ENCODE measurements at regions not wholly inside any gene's neighbourhood (a gene's known extent, or its start where the extent isn't known, plus 50 kb on each side); places are given as distances from the start of the nearest gene placed in this dataset.
A peak's percentile ranks its signal among the peaks of the same experiment; 100 is the strongest.

GRCh38 chr4:73311428-73311827 lies 52.8 kb upstream of the ANKRD17 start:
- in situ Hi-C loops (cut with MboI; ENCODE audit: low sequenced_read_pairs) = no loop called here
- DNase-seq (ENCODE audit: low spot score in 2 of 2) = peak in 1 of 2 experiments; percentile 36
- H3K27me3 ChIP-seq (ENCODE audit: low read depth) = peaks cover 11% of the 10 kb centered on the region
- no peaks in the 10 kb centered on the region for H3K36me3 ChIP-seq (replicated peaks)
- H3K4me1 ChIP-seq = no peaks in the 10 kb centered on the region
- H3K4me3 ChIP-seq = no peak overlapping the region
- H3K9me3 ChIP-seq = no peaks in the 10 kb centered on the region

GRCh38 chr4:73309211-73309610 lies 50.6 kb upstream of the ANKRD17 start:
- H3K36me3 ChIP-seq (replicated peaks) = no peaks in the 10 kb centered on the region
- H3K27me3 ChIP-seq (ENCODE audit: low read depth) = peaks cover 11% of the 10 kb centered on the region
- no peak for DNase-seq (ENCODE audit: low spot score in 2 of 2)
- no peaks in the 10 kb centered on the region for H3K4me1 ChIP-seq
- no peaks in the 10 kb centered on the region for H3K9me3 ChIP-seq
- H3K4me3 ChIP-seq = no peak overlapping the region
- in situ Hi-C loops (cut with MboI; ENCODE audit: low sequenced_read_pairs) = no loop called here

Data from HAP-1 (cell line).